Smooth muscle cell (in vitro differentiated cells): ENCODE measurements at regions not wholly inside any gene's neighbourhood (a gene's known extent, or its start where the extent isn't known, plus 50 kb on each side); places are given as distances from the start of the nearest gene placed in this dataset. TPM values are rescaled to one million over a fixed set of nuclear protein-coding genes. Genes with fewer than 3 reads are reported as not detected.

Experiments used
- small RNA-seq: library from RNA; depleted of rRNA; stranded (forward); fragments of <200 nt; gene quantifications from one replicate; pipeline ENCODE3, GENCODE V24; 2014

Small RNA genes lying in the stretch of these regions (small RNA-seq; reads per million reads assigned to genes)
- gene AC108120.2: not detected
